Dendritic cell treated with granulocyte-macrophage colony-stimulating factor and Interleukin-4, amounts not matched to agents 40 ng/mL and 50 ng/mL, for 4 days (primary cell): ENCODE measurements at regions not wholly inside any gene's neighbourhood (a gene's known extent, or its start where the extent isn't known, plus 50 kb on each side); places are given as distances from the start of the nearest gene placed in this dataset.
"Not testable (repeated sequence)": the region's sequence is repeated elsewhere in the genome, so short reads cannot be mapped to it uniquely, and the experiment has no call there.

Source experiments
- H3K27ac Mint-ChIP-seq: one replicate; pipeline ENCODE4 v1.8.0; 2022; ENCODE audit warnings: mild to moderate bottlenecking, mixed read lengths
- H3K27me3 Mint-ChIP-seq: one replicate; pipeline ENCODE4 v1.8.0; 2022; ENCODE audit warnings: mild to moderate bottlenecking, mixed read lengths
- H3K36me3 Mint-ChIP-seq: one replicate; pipeline ENCODE4 v1.8.0; 2022; ENCODE audit warnings: low read depth, mixed read lengths
- H3K4me1 Mint-ChIP-seq: one replicate; pipeline ENCODE4 v1.8.0; 2022; ENCODE audit warnings: low read depth, mixed read lengths
- H3K4me3 Mint-ChIP-seq: one replicate; pipeline ENCODE4 v1.8.0; 2022; ENCODE audit warnings: mild to moderate bottlenecking, moderate library complexity, mixed read lengths
- H3K9me3 Mint-ChIP-seq: one replicate; pipeline ENCODE4 v1.8.0; 2022; ENCODE audit warnings: mixed read lengths
- intact Hi-C: fragments of 100-400 bp; cut with micrococcal nuclease; formaldehyde crosslinking; loops from one replicate; pipeline ENCODE4 v1.15.0; 2022

- H3K27me3 Mint-ChIP-seq, H3K27ac Mint-ChIP-seq, intact Hi-C loops, H3K4me1 Mint-ChIP-seq, H3K36me3 Mint-ChIP-seq, H3K4me3 Mint-ChIP-seq: not testable (repeated sequence)
- H3K9me3 Mint-ChIP-seq, result peaks cover 28% of the 10 kb centered on the region
These were observed 276.8 kb downstream of the OLFM4 start for GRCh38 chr13:53305419-53305818.

- Mint-ChIP-seq H3K4me1 (no peaks in the 10 kb centered on the region), H3K27me3 (no peaks in the 10 kb centered on the region), H3K36me3 (no peaks in the 10 kb centered on the region), H3K4me3 (no peak overlapping the region), H3K27ac (no peak overlapping the region), H3K9me3 (peaks cover 19% of the 10 kb centered on the region)
- intact Hi-C loops, result no loop called here
These were observed 282.2 kb downstream of the OLFM4 start for GRCh38 chr13:53310786-53311185.

DNA sequence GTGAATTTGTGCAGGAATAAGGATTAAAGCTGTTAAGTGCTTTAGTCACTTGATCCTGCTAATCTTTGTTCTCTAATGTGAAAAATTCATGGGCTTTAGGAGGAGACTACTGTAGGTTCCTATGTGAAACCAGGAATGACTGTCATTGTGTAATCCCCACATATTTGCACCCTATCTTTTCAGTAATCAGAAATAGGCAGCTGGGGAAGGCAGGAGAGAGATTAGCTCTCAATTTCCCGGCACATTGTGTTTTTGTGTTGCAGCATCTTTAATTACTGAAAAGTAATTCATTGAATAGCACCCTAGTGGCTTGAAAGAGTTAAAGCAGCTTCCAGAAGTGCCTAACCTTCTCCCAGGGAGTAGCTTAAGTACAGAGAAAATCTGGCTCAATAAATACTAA is 282.9 kb downstream of the OLFM4 start:
- intact Hi-C loops, result no loop called here
- Mint-ChIP-seq H3K9me3 (peaks cover 15% of the 10 kb centered on the region), H3K4me3 (no peak overlapping the region), H3K4me1 (no peaks in the 10 kb centered on the region), H3K27ac (no peak overlapping the region), H3K36me3 (no peaks in the 10 kb centered on the region), H3K27me3 (no peaks in the 10 kb centered on the region)

DNA sequence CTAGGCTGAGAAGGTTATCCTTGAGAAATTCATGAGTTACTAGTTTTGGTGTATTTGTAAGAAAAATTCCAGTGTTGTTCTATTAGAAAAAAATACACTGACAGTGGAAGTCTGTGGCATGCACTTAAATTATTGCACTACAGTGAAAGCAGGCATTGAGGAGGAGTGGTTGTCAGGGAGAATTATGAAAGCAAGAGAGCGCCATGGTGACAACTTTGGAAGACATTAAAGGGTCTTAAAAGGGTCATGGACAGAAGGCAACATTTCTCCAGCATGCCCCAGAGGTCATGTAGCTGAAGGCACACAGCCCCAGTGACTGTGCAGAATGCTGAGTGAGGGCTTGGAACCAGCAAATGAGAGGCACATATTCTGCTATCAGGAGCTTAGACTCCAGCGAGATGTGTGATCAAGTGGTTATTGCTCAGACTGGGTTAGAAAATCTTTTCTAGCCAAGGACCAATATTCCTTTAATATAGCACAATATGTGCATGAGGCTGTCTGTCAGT is 292.7 kb downstream of the OLFM4 start:
- Mint-ChIP-seq H3K27ac (no peak overlapping the region), H3K36me3 (no peaks in the 10 kb centered on the region)
- intact Hi-C loops, result no loop called here

GRCh38 chr13:53324656-53325055 is 296.0 kb downstream of the OLFM4 start:
- intact Hi-C loops, result no loop called here
- no peaks in the 10 kb centered on the region for H3K9me3 Mint-ChIP-seq
- H3K4me1 Mint-ChIP-seq, result no peaks in the 10 kb centered on the region
- H3K4me3 Mint-ChIP-seq, result no peak overlapping the region
- no peaks in the 10 kb centered on the region for H3K36me3 Mint-ChIP-seq
- no peak overlapping the region for H3K27ac Mint-ChIP-seq
- no peaks in the 10 kb centered on the region for H3K27me3 Mint-ChIP-seq

More for the DNA sequence above, 292.7 kb downstream of the OLFM4 start:
- no peaks in the 10 kb centered on the region for H3K27me3 Mint-ChIP-seq
- H3K4me3 Mint-ChIP-seq, result no peak overlapping the region
- no peaks in the 10 kb centered on the region for H3K9me3 Mint-ChIP-seq
- no peaks in the 10 kb centered on the region for H3K4me1 Mint-ChIP-seq

- intact Hi-C loops, result no loop called here
- Mint-ChIP-seq H3K4me3 (no peak overlapping the region), H3K27me3 (no peaks in the 10 kb centered on the region), H3K36me3 (no peaks in the 10 kb centered on the region), H3K4me1 (no peaks in the 10 kb centered on the region), H3K27ac (no peak overlapping the region), H3K9me3 (no peaks in the 10 kb centered on the region)
These were observed 298.1 kb downstream of the OLFM4 start for GRCh38 chr13:53326716-53327115.

DNA sequence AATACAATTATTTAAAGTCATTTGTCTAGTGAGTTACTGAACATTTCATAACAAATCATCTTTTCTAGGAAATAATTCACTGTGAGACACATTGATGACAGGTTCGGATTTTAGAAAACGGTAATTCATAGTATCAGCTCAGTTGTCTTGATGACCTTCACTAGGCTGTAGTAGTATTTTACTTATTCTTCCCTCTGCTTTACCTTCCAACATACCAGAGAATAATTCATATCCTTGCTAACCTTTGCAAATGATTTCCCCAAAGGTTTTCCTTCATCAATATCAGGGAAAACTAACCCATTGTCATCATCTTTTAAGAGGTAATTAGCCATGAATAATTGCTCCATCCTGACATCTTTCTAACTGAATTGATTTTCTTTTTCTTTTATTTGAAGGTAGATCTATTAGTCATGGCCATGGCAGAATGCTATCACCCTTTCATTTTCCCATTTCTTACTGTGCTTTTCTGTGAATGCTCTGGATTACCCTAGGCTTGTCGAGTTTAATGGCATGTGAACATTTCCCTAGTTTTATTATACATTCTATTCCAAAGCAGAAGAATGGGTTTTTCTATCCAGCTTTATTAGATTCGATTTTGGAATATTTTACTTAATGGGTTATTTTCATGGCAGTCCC is 299.2 kb downstream of the OLFM4 start:
- Mint-ChIP-seq H3K36me3 (no peaks in the 10 kb centered on the region), H3K4me1 (no peaks in the 10 kb centered on the region), H3K4me3 (no peak overlapping the region), H3K9me3 (no peaks in the 10 kb centered on the region), H3K27me3 (no peaks in the 10 kb centered on the region), H3K27ac (no peak overlapping the region)
- intact Hi-C loops, result no loop called here

DNA sequence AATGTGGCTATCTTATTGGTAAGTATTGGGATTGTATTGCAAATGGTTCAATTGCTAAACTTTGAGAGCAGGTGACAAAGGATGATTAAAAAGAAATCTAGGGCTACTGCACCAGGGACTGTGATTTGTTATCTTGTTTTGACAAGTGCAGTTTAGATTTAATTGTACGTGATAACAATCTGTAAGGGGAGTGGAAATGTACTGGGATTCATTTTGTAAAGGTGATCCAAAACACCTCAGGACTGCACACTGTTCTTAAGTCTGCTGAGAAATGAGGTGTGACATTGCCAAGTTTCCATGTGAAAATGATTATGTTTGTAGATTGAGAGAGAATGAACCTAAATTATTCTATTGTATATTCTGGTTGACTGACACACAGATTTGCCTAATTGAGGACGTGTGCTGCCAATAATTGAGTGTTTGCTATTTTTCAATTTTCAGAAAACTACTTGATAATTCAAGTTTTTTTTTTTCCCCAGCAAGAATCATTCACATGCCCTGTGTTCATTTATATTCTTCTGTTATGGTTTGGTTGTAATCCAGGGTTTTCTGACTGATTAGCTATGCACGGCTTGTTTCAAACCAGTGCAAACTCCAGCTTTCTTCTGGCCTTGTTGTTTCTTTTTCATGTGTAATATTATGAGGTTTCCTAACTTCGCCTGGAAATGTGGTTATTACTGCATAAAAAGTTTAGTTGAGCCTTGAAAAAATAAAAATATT is 308.0 kb downstream of the OLFM4 start:
- peaks cover 16% of the 10 kb centered on the region for H3K9me3 Mint-ChIP-seq
- H3K27ac Mint-ChIP-seq, result no peak overlapping the region
- H3K36me3 Mint-ChIP-seq, result no peaks in the 10 kb centered on the region
- intact Hi-C loops, result no loop called here
- no peaks in the 10 kb centered on the region for H3K4me1 Mint-ChIP-seq
- H3K4me3 Mint-ChIP-seq, result no peak overlapping the region
- H3K27me3 Mint-ChIP-seq, result no peaks in the 10 kb centered on the region

GRCh38 chr13:53338760-53339159 is 310.1 kb downstream of the OLFM4 start:
- intact Hi-C loops, result no loop called here

DNA sequence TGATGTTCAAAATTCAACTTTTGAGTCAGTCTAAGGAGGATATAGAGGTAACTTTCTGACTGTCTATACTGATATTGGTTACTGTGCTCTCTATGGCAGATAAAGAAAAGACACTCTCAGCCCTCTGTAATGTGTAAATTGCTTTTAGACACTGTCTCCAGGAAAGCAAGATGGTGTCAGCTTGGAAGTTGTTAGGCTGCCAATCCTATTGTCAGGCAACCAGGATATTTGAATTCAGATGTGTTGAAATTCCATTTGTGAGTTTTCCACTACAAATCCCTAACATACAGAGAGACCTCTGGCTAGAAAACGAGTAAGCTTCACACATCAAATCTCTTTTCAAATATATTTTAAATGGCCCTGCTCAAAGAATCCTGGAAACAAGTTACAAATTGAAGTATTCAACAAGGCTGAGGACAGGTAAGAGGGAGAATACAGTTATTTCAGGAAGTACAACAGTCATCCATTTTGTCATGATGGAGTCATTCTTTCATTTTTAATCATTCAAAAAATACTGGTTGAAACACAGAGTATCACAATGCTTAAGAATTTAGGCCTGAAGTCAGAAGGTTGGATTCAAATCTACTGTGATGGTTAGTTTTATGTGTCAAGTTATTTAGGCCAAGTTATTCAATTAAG is 312.0 kb downstream of the OLFM4 start:
- H3K36me3 Mint-ChIP-seq, result no peaks in the 10 kb centered on the region
- no peak overlapping the region for H3K27ac Mint-ChIP-seq
- intact Hi-C loops, result no loop called here
- H3K4me1 Mint-ChIP-seq, result no peaks in the 10 kb centered on the region
- H3K27me3 Mint-ChIP-seq, result no peaks in the 10 kb centered on the region
- H3K4me3 Mint-ChIP-seq, result no peak overlapping the region
- H3K9me3 Mint-ChIP-seq, result peaks cover 16% of the 10 kb centered on the region

More at GRCh38 chr13:53338760-53339159, 310.1 kb downstream of the OLFM4 start:
- Mint-ChIP-seq H3K27me3 (no peaks in the 10 kb centered on the region), H3K27ac (no peak overlapping the region), H3K4me1 (no peaks in the 10 kb centered on the region), H3K4me3 (no peak overlapping the region), H3K9me3 (peaks cover 16% of the 10 kb centered on the region), H3K36me3 (no peaks in the 10 kb centered on the region)

DNA sequence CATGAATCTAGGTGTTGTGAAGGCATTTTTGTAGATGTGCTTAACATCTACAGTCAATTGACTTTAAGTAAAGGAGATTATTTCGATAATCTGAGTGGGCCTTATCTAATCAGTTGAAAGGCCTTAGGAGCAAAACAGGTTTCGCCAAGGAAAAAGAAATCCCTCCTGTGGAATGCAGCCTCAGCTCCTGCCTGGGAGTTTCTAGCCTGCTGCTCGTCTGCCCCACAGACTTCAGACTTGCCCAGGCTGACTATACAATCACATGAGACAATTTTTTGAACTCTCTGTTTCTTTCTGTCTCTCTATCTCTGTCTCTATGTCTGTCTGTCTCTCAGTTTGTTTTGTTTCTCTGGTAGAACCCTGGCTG is 312.5 kb downstream of the OLFM4 start:
- Mint-ChIP-seq H3K4me1 (no peaks in the 10 kb centered on the region), H3K9me3 (peaks cover 16% of the 10 kb centered on the region), H3K27me3 (no peaks in the 10 kb centered on the region), H3K36me3 (no peaks in the 10 kb centered on the region), H3K27ac (no peak overlapping the region), H3K4me3 (no peak overlapping the region)
- intact Hi-C loops, result no loop called here

- H3K27ac Mint-ChIP-seq, result no peak overlapping the region
- H3K4me3 Mint-ChIP-seq, result no peak overlapping the region
- no peaks in the 10 kb centered on the region for H3K4me1 Mint-ChIP-seq
- no peaks in the 10 kb centered on the region for H3K36me3 Mint-ChIP-seq
- peaks cover 19% of the 10 kb centered on the region for H3K9me3 Mint-ChIP-seq
- no peaks in the 10 kb centered on the region for H3K27me3 Mint-ChIP-seq
- intact Hi-C loops, result no loop called here
These were observed 314.2 kb downstream of the OLFM4 start for GRCh38 chr13:53342623-53343360.

- no peak overlapping the region for H3K27ac Mint-ChIP-seq
- intact Hi-C loops, result no loop called here
- no peak overlapping the region for H3K4me3 Mint-ChIP-seq
These were observed 314.7 kb downstream of the OLFM4 start for GRCh38 chr13:53343361-53343744.

DNA sequence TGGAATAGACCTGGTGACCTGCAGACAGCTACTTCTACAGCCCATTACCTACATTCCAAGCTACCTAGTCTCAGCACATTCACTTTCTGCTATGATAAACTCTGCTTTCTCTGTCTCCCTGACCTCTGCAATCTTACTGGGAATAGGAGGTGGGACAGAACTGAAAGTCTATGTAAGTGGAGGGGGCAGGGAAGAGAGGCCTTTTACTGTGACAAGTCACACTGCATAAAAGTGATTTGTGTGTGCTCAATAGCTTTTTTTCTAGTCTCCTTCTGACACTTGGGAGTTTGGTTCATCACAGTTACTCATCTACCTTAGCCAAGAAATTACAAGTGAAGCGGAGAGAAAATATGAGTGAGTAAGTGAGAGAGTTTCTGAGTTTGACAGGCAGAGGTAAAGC is 322.4 kb downstream of the OLFM4 start:
- peaks cover 8% of the 10 kb centered on the region for H3K9me3 Mint-ChIP-seq
- no peaks in the 10 kb centered on the region for H3K27me3 Mint-ChIP-seq
- intact Hi-C loops, result no loop called here
- H3K27ac Mint-ChIP-seq, result no peak overlapping the region
- H3K4me3 Mint-ChIP-seq, result no peak overlapping the region
- no peaks in the 10 kb centered on the region for H3K4me1 Mint-ChIP-seq
- H3K36me3 Mint-ChIP-seq, result no peaks in the 10 kb centered on the region

More at GRCh38 chr13:53343361-53343744, 314.7 kb downstream of the OLFM4 start:
- Mint-ChIP-seq H3K9me3 (peaks cover 24% of the 10 kb centered on the region), H3K36me3 (no peaks in the 10 kb centered on the region), H3K27me3 (no peaks in the 10 kb centered on the region), H3K4me1 (no peaks in the 10 kb centered on the region)
